HepG2 (cell line): ENCODE measurements at regions not wholly inside any gene's neighbourhood (a gene's known extent, or its start where the extent isn't known, plus 50 kb on each side); places are given as distances from the start of the nearest gene placed in this dataset.

ENCODE experiments used
- ATAC-seq: fragments of 200-7000 bp; cut with Tn5 transposase; 3 replicates; pipeline ENCODE4 v1.9.1; 2020; ENCODE audit warnings: mild to moderate bottlenecking, moderate library complexity
- BruUV-seq: library from RNA; stranded (reverse); fragments of 400-500 nt; replicated peaks from 2 replicates; lab custom pipeline; 2021; lab: Mats Ljungman, UMichigan
- CTCF ChIA-PET: fragments of 300-600 bp; formaldehyde crosslinking; extraction: SDS; loops from one replicate; lab custom pipeline; 2021; ENCODE audit warnings: low total read pairs, inconsistent platforms, low intra/inter-chr PET ratio; lab: Yijun Ruan, JAX
- POLR2A ChIA-PET: fragments of 350-600 bp; sonication (Branson Sonifier 250); formaldehyde crosslinking; loops from one replicate; lab custom pipeline; 2020; ENCODE audit warnings: antibody characterized with exemption, inconsistent platforms; lab: Yijun Ruan, JAX
- DNase-seq: peaks from one replicate; pipeline ENCODE4 v3.0.0-alpha.2; 2015; ENCODE audit warnings: low spot score
- FAIRE-seq: peaks from 3 replicates; lab custom pipeline; 2011; peaks lifted over from hg19 to GRCh38; lab: Jason Lieb, UNC
- H2AFZ ChIP-seq: one replicate; pipeline ENCODE4 v1.6.1; 2011; ENCODE audit warnings: low read length, inconsistent platforms
- H3K27ac ChIP-seq: fragments of 300-600 bp; 3 replicates; pipeline ENCODE4 v1.8.0; 2011; ENCODE audit warnings: mixed run types, mild to moderate bottlenecking, mixed read lengths, low read length, inconsistent platforms; ENCODE audit not compliant: insufficient read depth; ENCODE audit errors: extremely low read length
- H3K27me3 ChIP-seq, 2 experiments: fragments of 200-600 bp in 1 of 2; 2 replicates in 1 of 2; 3 replicates in 1 of 2; pipeline versions ENCODE4 v1.6.0 to v1.8.0; 2011; ENCODE audit warnings: low read length in 2 of 2, mild to moderate bottlenecking in 2 of 2, moderate library complexity in 2 of 2, inconsistent platforms in 1 of 2; ENCODE audit not compliant: insufficient read depth in 2 of 2, control insufficient read depth in 1 of 2
- H3K36me3 ChIP-seq, 2 experiments: fragments of 200-600 bp in 1 of 2; replicated peaks in 1 of 2; 2 replicates in 1 of 2; 3 replicates in 1 of 2; pipeline versions ENCODE4 v1.5.1 to v1.8.0; 2011; ENCODE audit warnings: low read length in 2 of 2, inconsistent platforms in 1 of 2; ENCODE audit not compliant: insufficient read depth in 2 of 2, control insufficient read depth in 1 of 2
- H3K4me1 ChIP-seq: 2 replicates; pipeline ENCODE4 v1.5.1; 2012; ENCODE audit warnings: low read length, inconsistent platforms; ENCODE audit not compliant: insufficient read depth
- H3K4me2 ChIP-seq: 2 replicates; pipeline ENCODE4 v1.6.0; 2011; ENCODE audit warnings: low read depth, low read length, inconsistent platforms
- H3K4me3 ChIP-seq, 3 experiments: fragments of 200-600 bp in 1 of 3; sonication (generic), shearing (Covaris generic) in 1 of 3; replicated peaks in 1 of 3; 2 replicates each; pipeline ENCODE4 v1.5.1; 2011 to 2016; ENCODE audit warnings: low read length in 3 of 3, inconsistent platforms in 2 of 3, low read depth in 2 of 3, mild to moderate bottlenecking in 2 of 3, control low read depth in 1 of 3, mixed read lengths in 1 of 3; ENCODE audit not compliant: insufficient read depth in 1 of 3
- H3K79me2 ChIP-seq: one replicate; pipeline ENCODE4 v1.6.1; 2011; ENCODE audit warnings: low read length, inconsistent platforms; ENCODE audit not compliant: insufficient read depth
- H3K9ac ChIP-seq: 2 replicates; pipeline ENCODE4 v1.6.0; 2011; ENCODE audit warnings: mild to moderate bottlenecking, low read depth, low read length, inconsistent platforms; ENCODE audit not compliant: insufficient read depth
- H3K9me3 ChIP-seq: 2 replicates; pipeline ENCODE4 v1.5.1; 2012; ENCODE audit warnings: mild to moderate bottlenecking, low read length
- H4K20me1 ChIP-seq: 2 replicates; pipeline ENCODE4 v1.6.0; 2011; ENCODE audit warnings: inconsistent platforms, mild to moderate bottlenecking, low read length, moderate library complexity; ENCODE audit not compliant: insufficient read depth
- E2F5 ChIP-seq: sonication (generic); formaldehyde crosslinking; conservative IDR thresholded peaks from 2 replicates; pipeline ENCODE4 v1.4.0; 2020; ENCODE audit warnings: missing genetic modification reagents
- THYN1 ChIP-seq: sonication (generic); formaldehyde crosslinking; IDR thresholded peaks from 2 replicates; pipeline ENCODE4 v1.8.1; 2023; ENCODE audit warnings: low read depth, mild to moderate bottlenecking, moderate library complexity, missing genetic modification reagents, borderline replicate concordance
- ZNF629 ChIP-seq: sonication (generic); formaldehyde crosslinking; conservative IDR thresholded peaks from 2 replicates; pipeline ENCODE4 v1.5.0; 2020; ENCODE audit warnings: missing genetic modification reagents
- WGBS: methylation state at CpG from one replicate; pipeline ENCODE4 v1.1.6; 2017; ENCODE audit warnings: low lambda C conversion rate; 5-methylcytosine and 5-hydroxymethylcytosine counted together
- in situ Hi-C: cut with HindIII; loops from 2 replicates; pipeline ENCODE4 v1.10.0; 2017; ENCODE audit warnings: low pct_unique_long_range_greater_than_20kb; ENCODE audit not compliant: extremely low pct_ligation_motif_present
- intact Hi-C: fragments of 100-400 bp; cut with micrococcal nuclease; formaldehyde crosslinking; loops from one replicate; pipeline ENCODE4 v1.10.0; 2022; ENCODE audit not compliant: unreplicated experiment

GRCh38 chr12:124494751-124495129 lies 72.7 kb downstream of the NCOR2 start:
- DNase-seq (no peak), ATAC-seq (no peak), FAIRE-seq (no peak)
- TF ChIP-seq E2F5 (CRISPR knock-in tag) (no peak), ZNF629 (CRISPR knock-in tag) (peak; percentile 69)
- no peak overlapping the region for H3K27ac ChIP-seq
- no peaks in the 10 kb centered on the region for H3K9me3 ChIP-seq
- peaks cover 16% of the 10 kb centered on the region for H3K4me1 ChIP-seq
- in situ Hi-C loops = no loop called here
- peaks cover 22% of the 10 kb centered on the region; the same call in 1 of the 2 replicates for H4K20me1 ChIP-seq
- no peak overlapping the region for H2AFZ ChIP-seq
- no peaks in the 10 kb centered on the region for H3K27me3 ChIP-seq
- ChIA-PET POLR2A (no interaction called here), CTCF (no interaction called here)
- no TSS peak for BruUV-seq
- H3K36me3 ChIP-seq = peaks cover 10 to 21% of the 10 kb centered on the region in 2 experiments; a peak in 4 of 5 replicates
- intact Hi-C loops = no loop called here
- H3K4me3 ChIP-seq = no peak overlapping the region
- no peak overlapping the region for H3K4me2 ChIP-seq
- WGBS = 98% methylated on average over 7 of the region's 7 CpGs
- H3K79me2 ChIP-seq = peaks cover 10% of the 10 kb centered on the region
- no peak overlapping the region for H3K9ac ChIP-seq

- BruUV-seq = no TSS peak
- no peak overlapping the region for H2AFZ ChIP-seq
- no peak for TF ChIP-seq THYN1 (CRISPR knock-in tag)
- TF ChIP-seq ZNF629 (CRISPR knock-in tag) = peak; percentile 66
- TF ChIP-seq, all 625 proteins: peak for 1
- Histone ChIP-seq H3K79me2 (peaks cover 10% of the 10 kb centered on the region), H3K36me3 (peaks cover 12 to 23% of the 10 kb centered on the region in 2 experiments; a peak in 4 of 5 replicates), H3K4me1 (peaks cover 16% of the 10 kb centered on the region), H3K27ac (no peak overlapping the region), H3K9ac (no peak overlapping the region), H3K4me3 (no peak overlapping the region), H3K9me3 (no peaks in the 10 kb centered on the region), H4K20me1 (peaks cover 22% of the 10 kb centered on the region; the same call in 1 of the 2 replicates), H3K27me3 (no peaks in the 10 kb centered on the region), H3K4me2 (no peak overlapping the region)
- POLR2A ChIA-PET = no interaction called here
- intact Hi-C loops = no loop called here
- 97% methylated on average over 9 of the region's 27 CpGs for WGBS
- FAIRE-seq (no peak), ATAC-seq (no peak), DNase-seq (no peak)
- CTCF ChIA-PET = no interaction called here
- in situ Hi-C loops = no loop called here
Measured at GRCh38 chr12:124493809-124494750, 73.3 kb downstream of the NCOR2 start.
